ENCODE measurements at regions not wholly inside any gene's neighbourhood (a gene's known extent, or its start where the extent isn't known, plus 50 kb on each side); places are given as distances from the start of the nearest gene placed in this dataset.

DNA sequence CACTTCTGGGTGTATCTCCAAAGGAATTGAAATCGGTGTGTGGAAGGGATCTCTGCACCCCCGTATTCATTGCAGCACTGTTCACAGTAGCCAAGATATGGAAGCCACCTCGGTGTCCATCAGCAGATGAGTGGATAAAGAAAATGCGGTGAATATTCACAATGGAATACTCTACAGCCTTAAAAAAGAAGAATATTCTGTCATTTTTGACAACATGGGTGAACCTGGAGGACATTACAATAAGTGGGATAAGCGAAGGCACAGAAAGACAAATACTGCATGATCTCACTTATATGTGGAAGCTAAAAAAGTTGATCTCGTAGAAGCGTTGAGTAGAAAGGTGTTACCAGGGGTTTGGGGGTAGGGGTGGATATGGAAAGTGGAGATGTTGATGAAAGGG, 111.9 kb downstream of the BEGAIN start:
- Mint-ChIP-seq H3K27ac (no peak overlapping the region), H3K4me1 (peaks cover 27% of the 10 kb centered on the region), H3K9me3 (no peaks in the 10 kb centered on the region), H3K36me3 (ENCODE audit: low read depth) (no peaks in the 10 kb centered on the region), H3K4me3 (no peak overlapping the region), H3K27me3 (ENCODE audit: low read depth, poor library complexity) (peaks cover 5% of the 10 kb centered on the region)
- TF ChIP-seq CTCF (IDR thresholded peaks at IDR 0.05): no peak
- no peak for DNase-seq

DNA sequence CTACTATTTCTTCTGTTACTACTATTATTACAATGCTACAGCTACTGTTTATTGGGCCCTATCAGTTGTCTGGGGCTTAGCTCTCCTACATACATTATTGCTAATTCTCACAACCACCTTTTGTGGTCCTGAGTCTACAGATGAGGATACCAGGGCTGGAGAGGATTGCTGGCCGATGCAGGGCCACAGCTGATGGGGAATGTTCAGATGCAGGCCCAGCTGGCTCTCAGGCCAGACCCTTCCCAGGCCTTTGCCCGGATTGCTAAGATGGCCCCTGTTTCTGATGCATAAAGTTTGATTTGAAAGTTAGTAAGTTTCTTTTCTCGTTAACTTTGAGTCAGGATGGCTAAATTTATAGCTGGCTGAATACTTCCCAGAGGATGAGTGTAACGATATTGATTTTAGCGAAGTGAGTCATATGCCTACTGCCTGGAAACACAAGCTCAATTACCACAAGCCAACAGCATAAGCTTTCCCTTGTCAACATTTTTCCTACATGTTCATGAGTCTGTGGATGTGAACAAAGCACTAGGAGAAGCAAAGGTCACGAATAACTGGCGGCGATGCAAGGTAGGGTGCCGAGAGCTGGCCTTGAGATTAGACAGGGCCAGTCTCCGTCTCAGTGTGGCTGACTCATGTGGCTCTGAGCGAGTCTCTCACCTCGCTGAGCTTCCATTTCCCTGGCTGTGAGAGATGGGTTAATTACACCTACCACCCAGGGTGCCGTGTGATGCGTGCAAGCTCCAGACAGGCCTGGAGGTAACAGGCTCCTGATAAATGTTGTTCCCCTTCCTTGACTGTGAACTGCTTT, 111.0 kb downstream of the BEGAIN start:
- no peak for TF ChIP-seq CTCF (IDR thresholded peaks at IDR 0.05)
- Mint-ChIP-seq H3K9me3 (no peaks in the 10 kb centered on the region), H3K36me3 (ENCODE audit: low read depth) (no peaks in the 10 kb centered on the region), H3K4me1 (peaks cover 27% of the 10 kb centered on the region), H3K27me3 (ENCODE audit: low read depth, poor library complexity) (peaks cover 5% of the 10 kb centered on the region), H3K4me3 (no peak overlapping the region), H3K27ac (peak overlapping the region; percentile 46)
- no peak for DNase-seq

GRCh38 chr14:100484531-100485267, 102.5 kb downstream of the BEGAIN start:
- H3K9me3 Mint-ChIP-seq: no peaks in the 10 kb centered on the region
- peaks cover 7% of the 10 kb centered on the region for H3K4me1 Mint-ChIP-seq

DNA sequence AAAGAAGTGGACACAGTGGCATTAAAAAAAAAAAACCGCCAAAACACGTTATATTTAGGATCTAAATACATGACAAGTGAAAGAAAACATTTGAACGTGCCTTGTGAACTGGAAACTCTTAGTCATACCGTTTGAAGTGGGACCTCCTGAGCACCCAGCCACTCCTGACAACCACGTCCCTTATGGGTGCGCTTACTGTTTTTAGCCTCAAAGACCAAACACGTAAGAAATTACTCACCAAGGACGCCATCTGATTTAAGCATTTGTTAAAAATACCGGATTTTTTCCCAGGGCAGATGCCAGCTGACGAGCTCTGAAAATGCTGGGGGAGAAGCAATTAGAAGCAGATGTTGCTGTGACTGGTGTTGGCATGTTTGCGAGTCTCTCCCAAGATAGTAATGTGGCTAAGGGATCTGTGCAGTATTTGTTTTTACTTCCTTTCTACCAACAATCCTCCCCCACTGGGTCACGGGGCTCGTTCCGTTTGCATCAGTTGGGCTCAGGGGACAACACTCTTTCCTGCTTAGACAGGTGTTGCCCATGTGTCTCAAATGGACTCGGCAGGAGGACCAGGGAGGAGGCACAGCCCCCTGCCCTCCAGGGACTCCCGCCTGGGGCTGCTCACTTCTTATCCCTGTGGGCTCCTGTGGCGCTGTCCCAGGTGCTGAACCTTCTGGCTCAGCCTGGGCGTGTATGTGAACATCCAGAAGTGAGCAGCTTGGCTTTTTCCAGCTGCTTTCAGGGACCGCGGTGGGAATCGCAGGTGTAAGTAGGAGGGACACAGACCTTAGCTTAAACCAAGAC, 101.0 kb downstream of the BEGAIN start:
- no peak overlapping the region for H3K4me3 Mint-ChIP-seq
- peaks cover 6% of the 10 kb centered on the region for H3K4me1 Mint-ChIP-seq
- no peak for TF ChIP-seq CTCF (IDR thresholded peaks at IDR 0.05)
- H3K27me3 Mint-ChIP-seq (ENCODE audit: low read depth, poor library complexity): peaks cover 8% of the 10 kb centered on the region
- no peaks in the 10 kb centered on the region for H3K9me3 Mint-ChIP-seq
- DNase-seq: peak; percentile 98
- H3K36me3 Mint-ChIP-seq (ENCODE audit: low read depth): no peaks in the 10 kb centered on the region
- no peak overlapping the region for H3K27ac Mint-ChIP-seq

More at GRCh38 chr14:100484531-100485267, 102.5 kb downstream of the BEGAIN start:
- TF ChIP-seq CTCF (IDR thresholded peaks at IDR 0.05): no peak
- Mint-ChIP-seq H3K27me3 (ENCODE audit: low read depth, poor library complexity) (peaks cover 8% of the 10 kb centered on the region), H3K27ac (no peak overlapping the region), H3K4me3 (no peak overlapping the region), H3K36me3 (ENCODE audit: low read depth) (no peaks in the 10 kb centered on the region)
- no peak for DNase-seq
